ENCODE measurements at regions not wholly inside any gene's neighbourhood (a gene's known extent, or its start where the extent isn't known, plus 50 kb on each side); places are given as distances from the start of the nearest gene placed in this dataset.

DNA sequence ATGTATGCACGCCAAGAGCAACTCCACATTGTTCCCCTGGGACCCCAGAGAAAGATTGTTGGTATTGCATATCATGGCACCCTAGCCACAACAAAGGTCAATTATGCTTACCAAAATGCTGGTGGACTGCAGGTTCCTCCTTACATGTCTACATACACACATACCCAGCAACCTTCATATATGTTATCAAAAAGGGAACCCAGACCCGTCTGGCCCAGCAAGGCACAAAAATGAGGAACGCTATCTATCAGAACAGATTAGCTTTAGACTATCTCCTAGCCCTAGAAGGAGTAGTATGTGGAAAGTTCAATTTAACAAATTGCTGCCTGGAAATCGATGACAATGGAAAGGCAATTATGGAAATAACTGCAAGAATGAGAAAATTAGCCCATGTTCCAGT is 61.5 kb downstream of the DHRS2 start:
- TF ChIP-seq, protein P1, sequence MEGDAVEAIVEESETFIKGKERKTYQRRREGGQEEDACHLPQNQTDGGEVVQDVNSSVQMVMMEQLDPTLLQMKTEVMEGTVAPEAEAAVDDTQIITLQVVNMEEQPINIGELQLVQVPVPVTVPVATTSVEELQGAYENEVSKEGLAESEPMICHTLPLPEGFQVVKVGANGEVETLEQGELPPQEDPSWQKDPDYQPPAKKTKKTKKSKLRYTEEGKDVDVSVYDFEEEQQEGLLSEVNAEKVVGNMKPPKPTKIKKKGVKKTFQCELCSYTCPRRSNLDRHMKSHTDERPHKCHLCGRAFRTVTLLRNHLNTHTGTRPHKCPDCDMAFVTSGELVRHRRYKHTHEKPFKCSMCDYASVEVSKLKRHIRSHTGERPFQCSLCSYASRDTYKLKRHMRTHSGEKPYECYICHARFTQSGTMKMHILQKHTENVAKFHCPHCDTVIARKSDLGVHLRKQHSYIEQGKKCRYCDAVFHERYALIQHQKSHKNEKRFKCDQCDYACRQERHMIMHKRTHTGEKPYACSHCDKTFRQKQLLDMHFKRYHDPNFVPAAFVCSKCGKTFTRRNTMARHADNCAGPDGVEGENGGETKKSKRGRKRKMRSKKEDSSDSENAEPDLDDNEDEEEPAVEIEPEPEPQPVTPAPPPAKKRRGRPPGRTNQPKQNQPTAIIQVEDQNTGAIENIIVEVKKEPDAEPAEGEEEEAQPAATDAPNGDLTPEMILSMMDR (conservative IDR thresholded peaks at IDR 0.05; ENCODE audit: low read depth, low read length), result no peak
- TF ChIP-seq EZH2 (IDR thresholded peaks at IDR 0.05; ENCODE audit: borderline replicate concordance, low read depth, low read length, poor library complexity, severe bottlenecking), result no peak

All from A673 (cell line).